Lower leg skin (tissue), 4 donors: ENCODE measurements at regions not wholly inside any gene's neighbourhood (a gene's known extent, or its start where the extent isn't known, plus 50 kb on each side); places are given as distances from the start of the nearest gene placed in this dataset.

Source experiments
- DNase-seq, 2 donors: peaks; one replicate each; pipeline ENCODE4 v3.0.0-alpha.2; 2019; ENCODE audit warnings: low spot score in 2 of 2
- H3K4me3 ChIP-seq: fragments of 200-600 bp; sonication (generic); 2 replicates; pipeline ENCODE4 v1.5.1; 2017; ENCODE audit warnings: mild to moderate bottlenecking, low read depth; ENCODE audit not compliant: poor library complexity, severe bottlenecking
- CTCF ChIP-seq, 3 donors: fragments of 450-650 bp; IDR thresholded peaks; one replicate each; pipeline ENCODE4 v1.5.1; 2016; ENCODE audit warnings: antibody characterized with exemption in 3 of 3, mild to moderate bottlenecking in 3 of 3, moderate library complexity in 2 of 3
- POLR2A ChIP-seq, 2 donors: fragments of 450-650 bp; IDR thresholded peaks; one replicate each; pipeline ENCODE4 v1.6.1; 2016 to 2017; ENCODE audit warnings: antibody characterized with exemption in 2 of 2, mild to moderate bottlenecking in 1 of 2, moderate library complexity in 1 of 2
- WGBS, 2 donors: methylation state at CpG; one replicate each; pipeline ENCODE4 v1.1.5; 2018; 5-methylcytosine and 5-hydroxymethylcytosine counted together
- intact Hi-C: fragments of 100-400 bp; cut with DNase I; formaldehyde crosslinking; loops from one replicate; pipeline ENCODE4 v1.15.0; 2023; ENCODE audit warnings: low total_unique reads

GRCh38 chr2:238712011-238712410 lies 135.9 kb upstream of the TWIST2 start:
- no peak overlapping the region for H3K4me3 ChIP-seq
- no peak for TF ChIP-seq CTCF (IDR thresholded peaks at IDR 0.05)
- TF ChIP-seq POLR2A (IDR thresholded peaks at IDR 0.05): no peak
- DNase-seq: peak; percentile 3 to 52
- WGBS, 2 donors: 92 to 95% methylated on average over 4 of the region's 4 CpGs
- intact Hi-C loops: no loop called here

- 90 to 93% methylated on average over 6 of the region's 6 CpGs for WGBS, 2 donors
- no peak for TF ChIP-seq POLR2A (IDR thresholded peaks at IDR 0.05)
- TF ChIP-seq CTCF (IDR thresholded peaks at IDR 0.05): peak in 1 of 3 donors; percentile 38
- peak in 1 of 2 donors; percentile 26 for DNase-seq
Measured at GRCh38 chr2:238713198-238713826, 134.6 kb upstream of the TWIST2 start.

GRCh38 chr2:238714038-238714528 lies 133.8 kb upstream of the TWIST2 start:
- intact Hi-C loops: no loop called here
- 32 to 36% methylated on average over 9 of the region's 9 CpGs for WGBS, 2 donors
- TF ChIP-seq POLR2A (IDR thresholded peaks at IDR 0.05) (no peak), CTCF (IDR thresholded peaks at IDR 0.05) (no peak)
- peak; percentile 13 to 74 for DNase-seq
- H3K4me3 ChIP-seq: no peak overlapping the region

More at GRCh38 chr2:238713198-238713826, 134.6 kb upstream of the TWIST2 start:
- intact Hi-C loops: no loop called here
- H3K4me3 ChIP-seq: no peak overlapping the region

GRCh38 chr2:238716171-238716570 lies 131.7 kb upstream of the TWIST2 start:
- 87 to 94% methylated on average over 12 of the region's 12 CpGs for WGBS, 2 donors
- TF ChIP-seq CTCF (IDR thresholded peaks at IDR 0.05): no peak
- TF ChIP-seq POLR2A (IDR thresholded peaks at IDR 0.05): no peak
- intact Hi-C loops: no loop called here
- no peak overlapping the region for H3K4me3 ChIP-seq
- DNase-seq: peak in 1 of 2 donors; percentile 59

- no peak for TF ChIP-seq CTCF (IDR thresholded peaks at IDR 0.05)
- TF ChIP-seq POLR2A (IDR thresholded peaks at IDR 0.05): no peak
- H3K4me3 ChIP-seq: no peak overlapping the region
- intact Hi-C loops: no loop called here
- WGBS, 2 donors: 82 to 91% methylated on average over 17 of the region's 17 CpGs
- peak in 1 of 2 donors; percentile 54 for DNase-seq
Measured at GRCh38 chr2:238716585-238716984, 131.3 kb upstream of the TWIST2 start.

GRCh38 chr2:238717084-238717483 lies 130.8 kb upstream of the TWIST2 start:
- DNase-seq: peak; percentile 4 to 76
- H3K4me3 ChIP-seq: no peak overlapping the region
- no peak for TF ChIP-seq CTCF (IDR thresholded peaks at IDR 0.05)
- no peak for TF ChIP-seq POLR2A (IDR thresholded peaks at IDR 0.05)
- intact Hi-C loops: no loop called here
- WGBS, 2 donors: 91 to 94% methylated on average over 9 of the region's 9 CpGs
